ENCODE measurements at regions not wholly inside any gene's neighbourhood (a gene's known extent, or its start where the extent isn't known, plus 50 kb on each side); places are given as distances from the start of the nearest gene placed in this dataset.

GRCh38 chr2:23289671-23290070 is 95.3 kb upstream of the KLHL29 start:
- Histone ChIP-seq H3K36me3 (ENCODE audit: control insufficient read depth, insufficient read depth, low read length) (no peaks in the 10 kb centered on the region), H3K27me3 (replicated peaks; ENCODE audit: control insufficient read depth, insufficient read depth, low read length) (peaks cover 3% of the 10 kb centered on the region), H3K4me3 (replicated peaks; ENCODE audit: low read depth, low read length) (no peak overlapping the region)
- no peak for DNase-seq (ENCODE audit: extremely low read depth, insufficient read length)
- TF ChIP-seq CTCF (IDR thresholded peaks at IDR 0.05; ENCODE audit: insufficient read depth, low read length, poor library complexity, severe bottlenecking) = no peak

- TF ChIP-seq CTCF (IDR thresholded peaks at IDR 0.05; ENCODE audit: insufficient read depth, low read length, poor library complexity, severe bottlenecking) = no peak
- Histone ChIP-seq H3K4me3 (replicated peaks; ENCODE audit: low read depth, low read length) (no peak overlapping the region), H3K27me3 (replicated peaks; ENCODE audit: control insufficient read depth, insufficient read depth, low read length) (peaks cover 2% of the 10 kb centered on the region), H3K36me3 (ENCODE audit: control insufficient read depth, insufficient read depth, low read length) (no peaks in the 10 kb centered on the region)
- DNase-seq (ENCODE audit: extremely low read depth, insufficient read length) = no peak
Measured at GRCh38 chr2:23291239-23291638, 93.7 kb upstream of the KLHL29 start.

GRCh38 chr2:23292024-23292423 is 93.0 kb upstream of the KLHL29 start:
- no peak overlapping the region for H3K4me3 ChIP-seq (replicated peaks; ENCODE audit: low read depth, low read length)
- H3K27me3 ChIP-seq (replicated peaks; ENCODE audit: control insufficient read depth, insufficient read depth, low read length) = peaks cover 2% of the 10 kb centered on the region
- H3K36me3 ChIP-seq (ENCODE audit: control insufficient read depth, insufficient read depth, low read length) = no peaks in the 10 kb centered on the region
- DNase-seq (ENCODE audit: extremely low read depth, insufficient read length) = no peak
- no peak for TF ChIP-seq CTCF (IDR thresholded peaks at IDR 0.05; ENCODE audit: insufficient read depth, low read length, poor library complexity, severe bottlenecking)

- DNase-seq (ENCODE audit: extremely low read depth, insufficient read length) = no peak
- Histone ChIP-seq H3K36me3 (ENCODE audit: control insufficient read depth, insufficient read depth, low read length) (no peaks in the 10 kb centered on the region), H3K4me3 (replicated peaks; ENCODE audit: low read depth, low read length) (no peak overlapping the region), H3K27me3 (replicated peaks; ENCODE audit: control insufficient read depth, insufficient read depth, low read length) (peaks cover 2% of the 10 kb centered on the region)
- no peak for TF ChIP-seq CTCF (IDR thresholded peaks at IDR 0.05; ENCODE audit: insufficient read depth, low read length, poor library complexity, severe bottlenecking)
Measured at GRCh38 chr2:23293063-23293462, 91.9 kb upstream of the KLHL29 start.

GRCh38 chr2:23293731-23294130 is 91.2 kb upstream of the KLHL29 start:
- Histone ChIP-seq H3K27me3 (replicated peaks; ENCODE audit: control insufficient read depth, insufficient read depth, low read length) (peaks cover 2% of the 10 kb centered on the region), H3K36me3 (ENCODE audit: control insufficient read depth, insufficient read depth, low read length) (no peaks in the 10 kb centered on the region), H3K4me3 (replicated peaks; ENCODE audit: low read depth, low read length) (no peak overlapping the region)
- no peak for DNase-seq (ENCODE audit: extremely low read depth, insufficient read length)
- TF ChIP-seq CTCF (IDR thresholded peaks at IDR 0.05; ENCODE audit: insufficient read depth, low read length, poor library complexity, severe bottlenecking) = no peak

- Histone ChIP-seq H3K4me3 (replicated peaks; ENCODE audit: low read depth, low read length) (no peak overlapping the region), H3K36me3 (ENCODE audit: control insufficient read depth, insufficient read depth, low read length) (no peaks in the 10 kb centered on the region), H3K27me3 (replicated peaks; ENCODE audit: control insufficient read depth, insufficient read depth, low read length) (peaks cover 2% of the 10 kb centered on the region)
- no peak for TF ChIP-seq CTCF (IDR thresholded peaks at IDR 0.05; ENCODE audit: insufficient read depth, low read length, poor library complexity, severe bottlenecking)
- DNase-seq (ENCODE audit: extremely low read depth, insufficient read length) = no peak
Measured at GRCh38 chr2:23294238-23294637, 90.7 kb upstream of the KLHL29 start.
